Body of pancreas (tissue), 4 donors: ENCODE measurements at regions not wholly inside any gene's neighbourhood (a gene's known extent, or its start where the extent isn't known, plus 50 kb on each side); places are given as distances from the start of the nearest gene placed in this dataset.

Source experiments
- POLR2A ChIP-seq, 3 donors: fragments of 450-650 bp; IDR thresholded peaks; one replicate each; pipeline ENCODE4 v1.6.1; 2016; ENCODE audit warnings: antibody characterized with exemption in 3 of 3, mild to moderate bottlenecking in 2 of 3
- TF ChIP-seq, protein P1 (sequence below), 7 experiments: fragments of 450-650 bp in 4 of 7; fragments of 200-600 bp in 3 of 7; sonication (generic) in 3 of 7; IDR thresholded peaks; one replicate each; pipeline ENCODE4 v1.5.1; 2016 to 2019; ENCODE audit warnings: antibody characterized with exemption in 7 of 7

DNA sequence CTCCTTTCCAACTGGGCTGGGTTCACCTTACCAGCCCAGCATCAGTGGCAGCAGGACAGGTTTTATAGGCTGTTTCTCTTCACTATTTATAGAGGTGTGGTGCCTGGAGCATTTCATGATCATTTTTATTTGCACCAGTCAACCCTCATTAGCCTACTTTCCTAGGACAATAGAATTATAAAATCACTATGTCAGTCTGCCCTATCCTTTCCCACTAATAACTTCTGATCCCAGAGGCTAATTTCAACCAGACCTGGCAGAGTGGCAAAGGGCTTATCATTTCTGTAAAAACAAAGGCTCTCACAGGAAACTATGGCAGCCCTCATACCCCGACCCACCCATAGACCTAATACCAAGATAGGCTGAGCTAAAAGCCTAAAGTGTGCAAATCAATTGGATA, 243.5 kb upstream of the TMEFF2 start:
- TF ChIP-seq POLR2A (IDR thresholded peaks at IDR 0.05), result no peak
- TF ChIP-seq, protein P1, sequence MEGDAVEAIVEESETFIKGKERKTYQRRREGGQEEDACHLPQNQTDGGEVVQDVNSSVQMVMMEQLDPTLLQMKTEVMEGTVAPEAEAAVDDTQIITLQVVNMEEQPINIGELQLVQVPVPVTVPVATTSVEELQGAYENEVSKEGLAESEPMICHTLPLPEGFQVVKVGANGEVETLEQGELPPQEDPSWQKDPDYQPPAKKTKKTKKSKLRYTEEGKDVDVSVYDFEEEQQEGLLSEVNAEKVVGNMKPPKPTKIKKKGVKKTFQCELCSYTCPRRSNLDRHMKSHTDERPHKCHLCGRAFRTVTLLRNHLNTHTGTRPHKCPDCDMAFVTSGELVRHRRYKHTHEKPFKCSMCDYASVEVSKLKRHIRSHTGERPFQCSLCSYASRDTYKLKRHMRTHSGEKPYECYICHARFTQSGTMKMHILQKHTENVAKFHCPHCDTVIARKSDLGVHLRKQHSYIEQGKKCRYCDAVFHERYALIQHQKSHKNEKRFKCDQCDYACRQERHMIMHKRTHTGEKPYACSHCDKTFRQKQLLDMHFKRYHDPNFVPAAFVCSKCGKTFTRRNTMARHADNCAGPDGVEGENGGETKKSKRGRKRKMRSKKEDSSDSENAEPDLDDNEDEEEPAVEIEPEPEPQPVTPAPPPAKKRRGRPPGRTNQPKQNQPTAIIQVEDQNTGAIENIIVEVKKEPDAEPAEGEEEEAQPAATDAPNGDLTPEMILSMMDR (IDR thresholded peaks at IDR 0.05), result no peak
